A673 (cell line): ENCODE measurements at regions not wholly inside any gene's neighbourhood (a gene's known extent, or its start where the extent isn't known, plus 50 kb on each side); places are given as distances from the start of the nearest gene placed in this dataset.

ENCODE experiments used
- EZH2 ChIP-seq: fragments of 200-600 bp; sonication (generic); IDR thresholded peaks from 2 replicates; pipeline ENCODE4 v1.6.1; 2017; ENCODE audit warnings: borderline replicate concordance, low read depth, mild to moderate bottlenecking, mixed read lengths, antibody characterized with exemption, low read length; ENCODE audit not compliant: poor library complexity, severe bottlenecking
- TF ChIP-seq, protein P1 (sequence below): fragments of 300-800, 200-600 bp; sonication (generic); conservative IDR thresholded peaks from 2 replicates; pipeline ENCODE4 v1.5.1; 2017; ENCODE audit warnings: low read depth, mild to moderate bottlenecking, antibody characterized with exemption, low read length, moderate library complexity, mixed read lengths

DNA sequence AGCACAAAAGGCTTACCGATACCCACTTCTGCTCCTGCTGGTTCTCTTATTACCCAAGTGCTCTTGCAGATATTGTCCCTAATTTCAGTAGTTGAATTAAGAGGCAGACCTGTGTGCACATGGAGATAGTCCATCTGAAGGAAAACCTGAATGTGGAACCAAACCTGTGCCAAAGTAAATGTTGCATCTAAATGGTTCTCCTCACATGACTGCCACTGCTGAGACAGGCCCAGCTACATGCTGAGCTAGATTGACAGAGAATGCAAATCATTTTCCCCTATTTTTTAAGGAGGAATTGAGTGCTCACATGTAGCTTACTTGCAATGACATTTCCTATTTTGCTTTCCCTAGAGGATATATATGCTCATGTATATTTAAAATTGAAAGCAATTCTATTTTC lies 609.1 kb upstream of the TECRL start:
- TF ChIP-seq EZH2 = no peak
- TF ChIP-seq, protein P1, sequence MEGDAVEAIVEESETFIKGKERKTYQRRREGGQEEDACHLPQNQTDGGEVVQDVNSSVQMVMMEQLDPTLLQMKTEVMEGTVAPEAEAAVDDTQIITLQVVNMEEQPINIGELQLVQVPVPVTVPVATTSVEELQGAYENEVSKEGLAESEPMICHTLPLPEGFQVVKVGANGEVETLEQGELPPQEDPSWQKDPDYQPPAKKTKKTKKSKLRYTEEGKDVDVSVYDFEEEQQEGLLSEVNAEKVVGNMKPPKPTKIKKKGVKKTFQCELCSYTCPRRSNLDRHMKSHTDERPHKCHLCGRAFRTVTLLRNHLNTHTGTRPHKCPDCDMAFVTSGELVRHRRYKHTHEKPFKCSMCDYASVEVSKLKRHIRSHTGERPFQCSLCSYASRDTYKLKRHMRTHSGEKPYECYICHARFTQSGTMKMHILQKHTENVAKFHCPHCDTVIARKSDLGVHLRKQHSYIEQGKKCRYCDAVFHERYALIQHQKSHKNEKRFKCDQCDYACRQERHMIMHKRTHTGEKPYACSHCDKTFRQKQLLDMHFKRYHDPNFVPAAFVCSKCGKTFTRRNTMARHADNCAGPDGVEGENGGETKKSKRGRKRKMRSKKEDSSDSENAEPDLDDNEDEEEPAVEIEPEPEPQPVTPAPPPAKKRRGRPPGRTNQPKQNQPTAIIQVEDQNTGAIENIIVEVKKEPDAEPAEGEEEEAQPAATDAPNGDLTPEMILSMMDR = no peak
